HepG2 (cell line): ENCODE measurements at regions not wholly inside any gene's neighbourhood (a gene's known extent, or its start where the extent isn't known, plus 50 kb on each side); places are given as distances from the start of the nearest gene placed in this dataset.

Experiments used
- ATAC-seq: fragments of 200-7000 bp; cut with Tn5 transposase; 3 replicates; pipeline ENCODE4 v1.9.1; 2020; ENCODE audit warnings: mild to moderate bottlenecking, moderate library complexity
- BruUV-seq: library from RNA; stranded (reverse); fragments of 400-500 nt; replicated peaks from 2 replicates; lab custom pipeline; 2021; lab: Mats Ljungman, UMichigan
- CTCF ChIA-PET: fragments of 300-600 bp; formaldehyde crosslinking; extraction: SDS; loops from one replicate; lab custom pipeline; 2021; ENCODE audit warnings: low total read pairs, inconsistent platforms, low intra/inter-chr PET ratio; lab: Yijun Ruan, JAX
- POLR2A ChIA-PET: fragments of 350-600 bp; sonication (Branson Sonifier 250); formaldehyde crosslinking; loops from one replicate; lab custom pipeline; 2020; ENCODE audit warnings: antibody characterized with exemption, inconsistent platforms; lab: Yijun Ruan, JAX
- DNase-seq: peaks from one replicate; pipeline ENCODE4 v3.0.0-alpha.2; 2015; ENCODE audit warnings: low spot score
- FAIRE-seq: peaks from 3 replicates; lab custom pipeline; 2011; peaks lifted over from hg19 to GRCh38; lab: Jason Lieb, UNC
- H2AFZ ChIP-seq: one replicate; pipeline ENCODE4 v1.6.1; 2011; ENCODE audit warnings: low read length, inconsistent platforms
- H3K27ac ChIP-seq: fragments of 300-600 bp; 3 replicates; pipeline ENCODE4 v1.8.0; 2011; ENCODE audit warnings: mixed run types, mild to moderate bottlenecking, mixed read lengths, low read length, inconsistent platforms; ENCODE audit not compliant: insufficient read depth; ENCODE audit errors: extremely low read length
- H3K27me3 ChIP-seq, 2 experiments: fragments of 200-600 bp in 1 of 2; 2 replicates in 1 of 2; 3 replicates in 1 of 2; pipeline versions ENCODE4 v1.6.0 to v1.8.0; 2011; ENCODE audit warnings: low read length in 2 of 2, mild to moderate bottlenecking in 2 of 2, moderate library complexity in 2 of 2, inconsistent platforms in 1 of 2; ENCODE audit not compliant: insufficient read depth in 2 of 2, control insufficient read depth in 1 of 2
- H3K36me3 ChIP-seq, 2 experiments: fragments of 200-600 bp in 1 of 2; replicated peaks in 1 of 2; 2 replicates in 1 of 2; 3 replicates in 1 of 2; pipeline versions ENCODE4 v1.5.1 to v1.8.0; 2011; ENCODE audit warnings: low read length in 2 of 2, inconsistent platforms in 1 of 2; ENCODE audit not compliant: insufficient read depth in 2 of 2, control insufficient read depth in 1 of 2
- H3K4me1 ChIP-seq: 2 replicates; pipeline ENCODE4 v1.5.1; 2012; ENCODE audit warnings: low read length, inconsistent platforms; ENCODE audit not compliant: insufficient read depth
- H3K4me2 ChIP-seq: 2 replicates; pipeline ENCODE4 v1.6.0; 2011; ENCODE audit warnings: low read depth, low read length, inconsistent platforms
- H3K4me3 ChIP-seq, 3 experiments: fragments of 200-600 bp in 1 of 3; sonication (generic), shearing (Covaris generic) in 1 of 3; replicated peaks in 1 of 3; 2 replicates each; pipeline ENCODE4 v1.5.1; 2011 to 2016; ENCODE audit warnings: low read length in 3 of 3, inconsistent platforms in 2 of 3, low read depth in 2 of 3, mild to moderate bottlenecking in 2 of 3, control low read depth in 1 of 3, mixed read lengths in 1 of 3; ENCODE audit not compliant: insufficient read depth in 1 of 3
- H3K79me2 ChIP-seq: one replicate; pipeline ENCODE4 v1.6.1; 2011; ENCODE audit warnings: low read length, inconsistent platforms; ENCODE audit not compliant: insufficient read depth
- H3K9ac ChIP-seq: 2 replicates; pipeline ENCODE4 v1.6.0; 2011; ENCODE audit warnings: mild to moderate bottlenecking, low read depth, low read length, inconsistent platforms; ENCODE audit not compliant: insufficient read depth
- H3K9me3 ChIP-seq: 2 replicates; pipeline ENCODE4 v1.5.1; 2012; ENCODE audit warnings: mild to moderate bottlenecking, low read length
- H4K20me1 ChIP-seq: 2 replicates; pipeline ENCODE4 v1.6.0; 2011; ENCODE audit warnings: inconsistent platforms, mild to moderate bottlenecking, low read length, moderate library complexity; ENCODE audit not compliant: insufficient read depth
- CHD2 ChIP-seq: IDR thresholded peaks from 2 replicates; pipeline ENCODE4 v1.6.1; 2011; ENCODE audit warnings: low read depth, low read length, improper control_type of control experiment
- FOXP4 ChIP-seq: sonication (generic); formaldehyde crosslinking; IDR thresholded peaks from 2 replicates; pipeline ENCODE4 v1.4.0; 2020; ENCODE audit warnings: missing genetic modification reagents
- HNRNPH1 ChIP-seq: fragments of 200-400 bp; formaldehyde crosslinking; optimal IDR thresholded peaks from 2 replicates; pipeline ENCODE3; 2017; ENCODE audit warnings: mild to moderate bottlenecking, low read depth, low read length
- IRF2 ChIP-seq: IDR thresholded peaks from 2 replicates; pipeline ENCODE4 v1.6.1; 2018; ENCODE audit warnings: missing genetic modification reagents, missing compliant biosample characterization
- IRF9 ChIP-seq: sonication (generic); formaldehyde crosslinking; IDR thresholded peaks from 2 replicates; pipeline ENCODE4 v1.8.0; 2022; ENCODE audit warnings: missing genetic modification reagents, mild to moderate bottlenecking, borderline replicate concordance
- MAX ChIP-seq: IDR thresholded peaks from 2 replicates; pipeline ENCODE4 v1.6.1; 2012; ENCODE audit warnings: inconsistent platforms
- MAZ ChIP-seq, 2 experiments: sonication (generic) in 1 of 2; formaldehyde crosslinking in 1 of 2; IDR thresholded peaks; 2 replicates each; pipeline versions ENCODE4 v1.5.0 to v1.6.1; 2012 to 2020; ENCODE audit warnings: low read depth in 2 of 2, mild to moderate bottlenecking in 2 of 2, borderline replicate concordance in 1 of 2, improper control_type of control experiment in 1 of 2, low read length in 1 of 2, missing genetic modification reagents in 1 of 2, moderate library complexity in 1 of 2
- SAFB2 ChIP-seq: sonication (generic); formaldehyde crosslinking; IDR thresholded peaks from 2 replicates; pipeline ENCODE4 v1.5.1; 2020; ENCODE audit warnings: missing genetic modification reagents, low read depth, mild to moderate bottlenecking, borderline replicate concordance
- TFDP1 ChIP-seq: IDR thresholded peaks from 2 replicates; pipeline ENCODE4 v1.6.1; 2016; ENCODE audit warnings: missing compliant biosample characterization, missing genetic modification reagents, borderline replicate concordance
- ZFP36L1 ChIP-seq: sonication (generic); formaldehyde crosslinking; IDR thresholded peaks from 2 replicates; pipeline ENCODE4 v1.8.0; 2022; ENCODE audit warnings: mild to moderate bottlenecking, missing genetic modification reagents, moderate library complexity
- ZHX1 ChIP-seq: sonication (generic); formaldehyde crosslinking; IDR thresholded peaks from 2 replicates; pipeline ENCODE4 v1.8.1; 2022; ENCODE audit warnings: low read depth, mild to moderate bottlenecking, missing genetic modification reagents
- ZNF282 ChIP-seq: fragments of 450-650 bp; IDR thresholded peaks from 2 replicates; pipeline ENCODE4 v1.6.1; 2018; ENCODE audit not compliant: partially characterized antibody
- ZNF343 ChIP-seq: sonication (generic); formaldehyde crosslinking; IDR thresholded peaks from 2 replicates; pipeline ENCODE4 v1.4.0; 2020; ENCODE audit warnings: mild to moderate bottlenecking, missing genetic modification reagents
- WGBS: methylation state at CpG from one replicate; pipeline ENCODE4 v1.1.6; 2017; ENCODE audit warnings: low lambda C conversion rate; 5-methylcytosine and 5-hydroxymethylcytosine counted together
- in situ Hi-C: cut with HindIII; loops from 2 replicates; pipeline ENCODE4 v1.10.0; 2017; ENCODE audit warnings: low pct_unique_long_range_greater_than_20kb; ENCODE audit not compliant: extremely low pct_ligation_motif_present
- intact Hi-C: fragments of 100-400 bp; cut with micrococcal nuclease; formaldehyde crosslinking; loops from one replicate; pipeline ENCODE4 v1.10.0; 2022; ENCODE audit not compliant: unreplicated experiment

GRCh38 chr17:72587773-72588511 is 467.1 kb downstream of the SOX9 start (continued):
- TF ChIP-seq CHD2 (0 out of 2 replicates have a peak, but pooled peaks have one; percentile 21), HNRNPH1 (no peak)

GRCh38 chr17:72588561-72588960 is 467.7 kb downstream of the SOX9 start:
- no peak for DNase-seq
- TF ChIP-seq ZNF282 (no peak), SAFB2 (CRISPR knock-in tag) (no peak), TFDP1 (CRISPR knock-in tag) (no peak), IRF9 (CRISPR knock-in tag) (no peak), ZHX1 (CRISPR knock-in tag) (no peak), ZFP36L1 (no peak), ZNF343 (CRISPR knock-in tag) (0 out of 2 replicates have a peak, but pooled peaks have one; percentile 51), IRF2 (0 out of 2 replicates have a peak, but pooled peaks have one; percentile 8), MAZ (IDR thresholded peaks at IDR 0.05; ENCODE audit: borderline replicate concordance, low read depth, low read length) (no peak), MAZ (CRISPR knock-in tag; IDR thresholded peaks at IDR 0.05; ENCODE audit: low read depth) (0 out of 2 replicates have a peak, but pooled peaks have one; percentile 17), MAX (0 out of 2 replicates have a peak, but pooled peaks have one; percentile 12), FOXP4 (CRISPR knock-in tag) (0 out of 2 replicates have a peak, but pooled peaks have one; percentile 8)

More at GRCh38 chr17:72588561-72588960, 467.7 kb downstream of the SOX9 start:
- peak overlapping the region; percentile 36 for H3K27ac ChIP-seq
- no peaks in the 10 kb centered on the region for H3K9me3 ChIP-seq
- H3K79me2 ChIP-seq: peaks cover 80% of the 10 kb centered on the region
- ChIA-PET CTCF (interaction anchor here (1.8 kb wide), 1 partner anchor 28 kb away, joined by 7 read pairs; no protein-coding TSS in a partner anchor), POLR2A (interaction anchor here (0.6 to 4.4 kb wide), 18 partner anchors 9 to 673 kb away, joined by 3 to 44 read pairs (median 4); partner anchors contain the start of genes CPSF4L and SOX9)
- no peak for FAIRE-seq
- intact Hi-C loops (no loop called here), in situ Hi-C loops (no loop called here)
- H2AFZ ChIP-seq: no peak overlapping the region
- ATAC-seq: no peak
- peak overlapping the region; percentile 66 for H3K9ac ChIP-seq
- H3K4me2 ChIP-seq: peak overlapping the region; percentile 90
- H3K27me3 ChIP-seq: no peaks in the 10 kb centered on the region; a peak in 1 of 5 replicates
- H3K4me3 ChIP-seq: peak overlapping the region; percentile 93 to 99 (median 98)
- no TSS peak for BruUV-seq
- WGBS: 31% methylated on average over 7 of the region's 7 CpGs
- peaks cover 10% of the 10 kb centered on the region; the same call in 1 of the 2 replicates for H4K20me1 ChIP-seq
- H3K36me3 ChIP-seq: 0 out of 5 replicates have a peak, but pooled peaks cover 0 to 2% of the 10 kb centered on the region in 2 experiments
- peaks cover 41% of the 10 kb centered on the region for H3K4me1 ChIP-seq
